Activated T-cell treated with anti-CD3 and anti-CD28 coated beads, Interleukin-2, amount 50 U/mL, for 24 hours (primary cell): ENCODE measurements at regions not wholly inside any gene's neighbourhood (a gene's known extent, or its start where the extent isn't known, plus 50 kb on each side); places are given as distances from the start of the nearest gene placed in this dataset.

Source experiments
- DNase-seq: peaks from one replicate; pipeline ENCODE4 v3.0.0-alpha.2; 2020
- H3K27ac Mint-ChIP-seq: 2 replicates; pipeline ENCODE4 v1.8.0; 2020; ENCODE audit warnings: mild to moderate bottlenecking, mixed read lengths
- H3K27me3 Mint-ChIP-seq: 2 replicates; pipeline ENCODE4 v1.8.0; 2020; ENCODE audit warnings: mixed read lengths
- H3K36me3 Mint-ChIP-seq: 2 replicates; pipeline ENCODE4 v1.8.0; 2020; ENCODE audit warnings: low read depth, mixed read lengths
- H3K4me1 Mint-ChIP-seq: 2 replicates; pipeline ENCODE4 v1.8.0; 2020; ENCODE audit warnings: low read depth, mixed read lengths
- H3K4me3 Mint-ChIP-seq: 2 replicates; pipeline ENCODE4 v1.8.0; 2020; ENCODE audit warnings: mild to moderate bottlenecking, moderate library complexity, mixed read lengths
- H3K9me3 Mint-ChIP-seq: 2 replicates; pipeline ENCODE4 v1.8.0; 2020; ENCODE audit warnings: mixed read lengths

DNA sequence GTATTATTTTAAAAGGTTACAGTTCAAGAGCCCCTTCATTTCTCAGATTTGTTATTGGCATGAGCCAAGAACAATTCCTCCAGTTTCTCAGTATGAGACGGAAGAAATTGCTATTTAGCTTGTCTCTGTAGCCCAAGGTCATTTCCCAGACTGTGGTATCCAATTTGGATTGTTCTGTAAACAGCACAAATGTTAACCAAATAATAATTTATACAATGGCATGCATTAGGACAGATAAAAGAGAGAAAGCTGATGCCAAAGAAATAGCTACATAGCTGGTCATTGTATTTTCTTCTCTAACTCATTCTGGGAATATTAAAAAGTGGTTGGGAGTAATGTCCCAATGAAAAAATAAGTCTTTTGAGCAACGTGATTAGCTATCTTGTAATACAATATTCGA lies 134.6 kb upstream of the NPY2R start:
- Mint-ChIP-seq H3K27me3 (no peaks in the 10 kb centered on the region), H3K9me3 (no peaks in the 10 kb centered on the region), H3K27ac (no peak overlapping the region), H3K4me3 (no peak overlapping the region), H3K4me1 (no peaks in the 10 kb centered on the region), H3K36me3 (no peaks in the 10 kb centered on the region)
- no peak for DNase-seq

DNA sequence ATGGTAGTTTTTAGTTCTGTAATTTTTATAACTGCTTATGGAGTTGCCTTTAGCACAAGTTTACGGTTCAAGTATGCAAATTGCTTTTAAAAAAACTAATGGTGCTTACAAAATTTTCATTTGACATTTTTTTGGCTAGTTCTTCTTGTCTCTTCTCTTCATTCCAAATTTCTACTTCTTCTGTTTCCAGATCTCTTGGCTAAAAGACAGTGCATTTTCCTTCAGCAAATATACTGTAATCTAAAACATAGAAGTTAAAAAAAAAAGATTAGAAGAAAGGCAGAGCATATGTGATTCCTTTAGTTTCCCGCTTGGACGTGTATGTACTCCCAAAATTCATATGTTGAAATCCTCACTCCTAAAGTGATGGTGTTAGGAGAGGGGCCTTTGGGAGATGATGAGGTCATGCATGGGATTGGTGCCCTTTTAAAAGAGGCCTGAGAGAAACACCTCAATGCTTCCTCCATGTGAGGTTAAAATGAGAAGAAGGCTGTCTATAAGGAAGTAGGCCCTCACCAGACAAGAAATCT lies 132.1 kb upstream of the NPY2R start:
- no peaks in the 10 kb centered on the region for H3K4me1 Mint-ChIP-seq
- no peaks in the 10 kb centered on the region for H3K9me3 Mint-ChIP-seq
- no peak for DNase-seq
- H3K36me3 Mint-ChIP-seq, result no peaks in the 10 kb centered on the region
- H3K4me3 Mint-ChIP-seq, result no peak overlapping the region
- H3K27me3 Mint-ChIP-seq, result peaks cover 2% of the 10 kb centered on the region
- H3K27ac Mint-ChIP-seq, result no peak overlapping the region

- H3K36me3 Mint-ChIP-seq, result no peaks in the 10 kb centered on the region
- H3K27me3 Mint-ChIP-seq, result peaks cover 2% of the 10 kb centered on the region
- no peak for DNase-seq
- H3K4me3 Mint-ChIP-seq, result no peak overlapping the region
- no peaks in the 10 kb centered on the region for H3K4me1 Mint-ChIP-seq
- no peak overlapping the region for H3K27ac Mint-ChIP-seq
- H3K9me3 Mint-ChIP-seq, result no peaks in the 10 kb centered on the region
Observed at GRCh38 chr4:155077452-155078229, 130.8 kb upstream of the NPY2R start.

GRCh38 chr4:155079871-155080270 lies 128.6 kb upstream of the NPY2R start:
- no peak overlapping the region for H3K27ac Mint-ChIP-seq
- peaks cover 2% of the 10 kb centered on the region for H3K27me3 Mint-ChIP-seq
- DNase-seq, result no peak
- no peak overlapping the region for H3K4me3 Mint-ChIP-seq
- no peaks in the 10 kb centered on the region for H3K4me1 Mint-ChIP-seq
- no peaks in the 10 kb centered on the region for H3K36me3 Mint-ChIP-seq
- H3K9me3 Mint-ChIP-seq, result no peaks in the 10 kb centered on the region

DNA sequence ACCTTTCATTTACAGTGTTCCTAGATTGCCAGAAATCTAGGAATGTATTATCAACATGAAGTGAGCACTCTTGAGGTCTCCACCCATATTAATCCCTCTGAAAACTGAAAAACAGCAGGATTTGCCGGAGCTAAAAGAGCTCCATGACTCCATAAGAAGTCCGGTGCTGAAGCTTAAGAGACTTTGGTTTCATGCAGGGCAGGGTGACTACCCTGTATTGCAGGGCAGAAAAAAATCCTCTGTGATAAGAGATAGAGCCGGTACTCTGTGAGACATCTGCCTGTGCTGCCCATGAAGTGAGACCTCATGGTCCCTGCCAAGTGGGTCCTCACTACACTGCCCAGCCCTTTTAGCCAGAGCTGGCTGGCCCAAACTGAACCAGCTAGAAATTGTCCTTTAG lies 127.2 kb upstream of the NPY2R start:
- H3K27me3 Mint-ChIP-seq, result peaks cover 2% of the 10 kb centered on the region
- H3K4me1 Mint-ChIP-seq, result no peaks in the 10 kb centered on the region
- H3K9me3 Mint-ChIP-seq, result no peaks in the 10 kb centered on the region
- no peak for DNase-seq
- H3K36me3 Mint-ChIP-seq, result no peaks in the 10 kb centered on the region
- H3K4me3 Mint-ChIP-seq, result no peak overlapping the region
- no peak overlapping the region for H3K27ac Mint-ChIP-seq

GRCh38 chr4:155085843-155086530 lies 122.4 kb upstream of the NPY2R start:
- DNase-seq, result no peak
- no peaks in the 10 kb centered on the region for H3K4me1 Mint-ChIP-seq
- no peak overlapping the region for H3K4me3 Mint-ChIP-seq
- H3K9me3 Mint-ChIP-seq, result no peaks in the 10 kb centered on the region
- H3K27ac Mint-ChIP-seq, result no peak overlapping the region
- no peaks in the 10 kb centered on the region for H3K36me3 Mint-ChIP-seq
- H3K27me3 Mint-ChIP-seq, result no peaks in the 10 kb centered on the region

GRCh38 chr4:155094201-155094820 lies 114.1 kb upstream of the NPY2R start:
- no peak for DNase-seq
- Mint-ChIP-seq H3K27me3 (no peaks in the 10 kb centered on the region), H3K27ac (no peak overlapping the region), H3K36me3 (no peaks in the 10 kb centered on the region), H3K9me3 (no peaks in the 10 kb centered on the region), H3K4me3 (no peak overlapping the region), H3K4me1 (no peaks in the 10 kb centered on the region)

- H3K27me3 Mint-ChIP-seq, result no peaks in the 10 kb centered on the region
- no peaks in the 10 kb centered on the region for H3K4me1 Mint-ChIP-seq
Observed at GRCh38 chr4:155099231-155099630, 109.2 kb upstream of the NPY2R start.

GRCh38 chr4:155106629-155107028 lies 101.8 kb upstream of the NPY2R start:
- H3K27me3 Mint-ChIP-seq, result no peaks in the 10 kb centered on the region

More at GRCh38 chr4:155099231-155099630, 109.2 kb upstream of the NPY2R start:
- Mint-ChIP-seq H3K27ac (no peak overlapping the region), H3K9me3 (no peaks in the 10 kb centered on the region), H3K4me3 (no peak overlapping the region), H3K36me3 (no peaks in the 10 kb centered on the region)
- no peak for DNase-seq

GRCh38 chr4:155107059-155107458 lies 101.4 kb upstream of the NPY2R start:
- no peaks in the 10 kb centered on the region for H3K36me3 Mint-ChIP-seq
- no peaks in the 10 kb centered on the region for H3K4me1 Mint-ChIP-seq
- H3K9me3 Mint-ChIP-seq, result peaks cover 2% of the 10 kb centered on the region
- H3K4me3 Mint-ChIP-seq, result no peak overlapping the region
- no peak overlapping the region for H3K27ac Mint-ChIP-seq
- DNase-seq, result no peak
- H3K27me3 Mint-ChIP-seq, result no peaks in the 10 kb centered on the region

More at GRCh38 chr4:155106629-155107028, 101.8 kb upstream of the NPY2R start:
- no peak for DNase-seq
- H3K4me3 Mint-ChIP-seq, result no peak overlapping the region
- no peaks in the 10 kb centered on the region for H3K4me1 Mint-ChIP-seq
- no peak overlapping the region for H3K27ac Mint-ChIP-seq
- H3K36me3 Mint-ChIP-seq, result no peaks in the 10 kb centered on the region
- peaks cover 2% of the 10 kb centered on the region for H3K9me3 Mint-ChIP-seq

- Mint-ChIP-seq H3K36me3 (no peaks in the 10 kb centered on the region), H3K4me1 (no peaks in the 10 kb centered on the region), H3K27me3 (no peaks in the 10 kb centered on the region), H3K4me3 (no peak overlapping the region), H3K27ac (no peak overlapping the region), H3K9me3 (no peaks in the 10 kb centered on the region)
- DNase-seq, result no peak
Observed at GRCh38 chr4:155114790-155115189, 93.6 kb upstream of the NPY2R start.

DNA sequence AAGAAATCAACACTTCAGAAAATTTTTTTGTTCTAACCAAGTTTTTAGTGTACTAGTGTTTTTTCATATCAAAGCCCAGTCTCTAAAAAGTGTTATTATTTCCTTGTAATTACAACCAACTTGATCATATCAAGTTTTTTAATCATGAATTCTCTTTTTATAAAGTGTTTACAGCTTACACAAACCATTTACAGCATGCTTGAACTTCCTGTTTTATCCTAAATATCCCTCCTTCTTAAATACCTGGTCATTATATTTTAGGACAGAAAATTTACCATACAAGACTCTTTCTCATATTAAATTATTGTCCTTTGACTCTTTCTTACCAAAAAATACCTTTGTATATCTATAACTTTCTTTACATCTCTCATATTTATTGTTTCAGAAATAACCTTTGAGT lies 89.4 kb upstream of the NPY2R start:
- no peak overlapping the region for H3K27ac Mint-ChIP-seq
- H3K36me3 Mint-ChIP-seq, result no peaks in the 10 kb centered on the region
- H3K4me3 Mint-ChIP-seq, result no peak overlapping the region
- peaks cover 2% of the 10 kb centered on the region for H3K9me3 Mint-ChIP-seq
- H3K27me3 Mint-ChIP-seq, result no peaks in the 10 kb centered on the region
- DNase-seq, result no peak
- H3K4me1 Mint-ChIP-seq, result no peaks in the 10 kb centered on the region

DNA sequence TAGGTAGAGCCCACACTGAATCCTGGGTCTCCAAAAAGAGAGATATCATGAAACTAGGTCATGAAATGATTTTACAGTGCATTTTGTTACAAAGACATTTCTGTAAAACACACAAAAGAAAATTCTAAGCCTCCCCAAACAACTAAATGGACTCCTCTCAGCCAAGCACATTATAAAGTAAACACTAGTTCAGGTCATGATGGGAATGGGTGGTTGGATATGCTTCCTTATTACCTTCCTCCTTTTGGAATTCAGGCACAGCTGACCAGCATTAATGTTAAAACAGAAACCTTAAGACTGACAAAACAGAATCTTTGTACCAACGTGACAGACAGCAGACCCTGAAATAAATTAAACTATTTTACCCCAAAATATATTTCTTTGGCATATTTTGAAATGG lies 87.9 kb upstream of the NPY2R start:
- H3K9me3 Mint-ChIP-seq, result peaks cover 2% of the 10 kb centered on the region
- H3K27me3 Mint-ChIP-seq, result no peaks in the 10 kb centered on the region
- H3K4me1 Mint-ChIP-seq, result no peaks in the 10 kb centered on the region
- no peak overlapping the region for H3K27ac Mint-ChIP-seq
- H3K36me3 Mint-ChIP-seq, result no peaks in the 10 kb centered on the region
- no peak for DNase-seq
- no peak overlapping the region for H3K4me3 Mint-ChIP-seq

DNA sequence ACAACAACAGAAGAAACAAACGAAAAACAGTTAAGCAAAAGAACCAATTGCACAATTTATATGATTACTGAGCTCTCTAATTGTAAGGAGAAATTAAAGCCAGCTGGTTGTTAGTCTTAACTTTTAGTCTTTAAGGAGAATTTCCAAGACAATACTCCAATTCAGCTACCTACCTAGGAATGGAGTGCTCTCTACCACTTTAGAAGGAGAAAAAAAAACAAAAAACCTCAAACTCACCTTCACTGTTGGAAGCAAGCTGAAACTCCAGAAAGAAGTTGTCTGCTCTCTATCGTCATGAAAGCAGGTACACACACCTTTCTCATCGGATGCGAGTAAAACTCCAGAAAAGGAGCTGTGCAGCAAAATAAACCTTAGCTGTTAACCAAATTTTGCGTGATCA lies 86.1 kb upstream of the NPY2R start:
- no peak overlapping the region for H3K27ac Mint-ChIP-seq
- no peak overlapping the region for H3K4me3 Mint-ChIP-seq

GRCh38 chr4:155134136-155134535 lies 74.3 kb upstream of the NPY2R start:
- no peaks in the 10 kb centered on the region for H3K4me1 Mint-ChIP-seq
- no peaks in the 10 kb centered on the region for H3K27me3 Mint-ChIP-seq
- no peaks in the 10 kb centered on the region for H3K9me3 Mint-ChIP-seq
- no peaks in the 10 kb centered on the region for H3K36me3 Mint-ChIP-seq
- H3K27ac Mint-ChIP-seq, result no peak overlapping the region
- no peak overlapping the region for H3K4me3 Mint-ChIP-seq
- no peak for DNase-seq

More for the DNA sequence above, 86.1 kb upstream of the NPY2R start:
- Mint-ChIP-seq H3K36me3 (no peaks in the 10 kb centered on the region), H3K9me3 (peaks cover 2% of the 10 kb centered on the region), H3K4me1 (no peaks in the 10 kb centered on the region), H3K27me3 (no peaks in the 10 kb centered on the region)
- no peak for DNase-seq
